Sigmoid colon (tissue), 6 donors: ENCODE measurements at regions not wholly inside any gene's neighbourhood (a gene's known extent, or its start where the extent isn't known, plus 50 kb on each side); places are given as distances from the start of the nearest gene placed in this dataset.

Experiments used
- DNase-seq: peaks from one replicate; pipeline ENCODE4 v3.0.0-alpha.2; 2019
- H3K27ac ChIP-seq, 4 donors: fragments of 200-600 bp; sonication (generic); one replicate each; pipeline ENCODE4 v1.5.1; 2016 to 2019; ENCODE audit warnings: mild to moderate bottlenecking in 1 of 4
- H3K27me3 ChIP-seq, 3 donors: fragments of 200-600 bp; sonication (generic); one replicate each; pipeline ENCODE4 v1.5.1; 2019; ENCODE audit warnings: mild to moderate bottlenecking in 1 of 3
- H3K36me3 ChIP-seq, 4 donors: fragments of 200-600 bp; sonication (generic); one replicate each; pipeline ENCODE4 v1.5.1; 2016 to 2019
- H3K4me1 ChIP-seq, 4 donors: fragments of 200-600 bp; sonication (generic); one replicate each; pipeline ENCODE4 v1.5.1; 2017 to 2019
- H3K4me3 ChIP-seq, 4 donors: fragments of 200-600 bp; sonication (generic); one replicate each; pipeline ENCODE4 v1.5.1; 2017 to 2019; ENCODE audit warnings: mild to moderate bottlenecking in 2 of 4, moderate library complexity in 1 of 4
- H3K9me3 ChIP-seq, 4 donors: fragments of 200-600 bp in 3 of 4; sonication (generic) in 3 of 4; one replicate each; pipeline versions ENCODE4 v1.5.1 to v1.6.1; 2013 to 2019
- CTCF ChIP-seq, 4 experiments: fragments of 450-650 bp in 3 of 4; fragments of 200-600 bp in 1 of 4; IDR thresholded peaks; one replicate each; pipeline ENCODE4 v1.5.1; 2016 to 2019; ENCODE audit warnings: antibody characterized with exemption in 4 of 4, mild to moderate bottlenecking in 3 of 4, moderate library complexity in 2 of 4
- EP300 ChIP-seq, 4 donors: sonication (generic); formaldehyde crosslinking; IDR thresholded peaks; one replicate each; pipeline ENCODE4 v1.6.1; 2017; ENCODE audit warnings: antibody characterized with exemption in 4 of 4
- POLR2A ChIP-seq, 2 donors: fragments of 450-650 bp; IDR thresholded peaks; one replicate each; pipeline ENCODE4 v1.6.1; 2016; ENCODE audit warnings: antibody characterized with exemption in 2 of 2, mild to moderate bottlenecking in 2 of 2, moderate library complexity in 2 of 2
- POLR2AphosphoS5 ChIP-seq, 4 donors: sonication (generic); formaldehyde crosslinking; IDR thresholded peaks; one replicate each; pipeline ENCODE4 v1.6.1; 2017; ENCODE audit warnings: antibody characterized with exemption in 4 of 4
- WGBS, 2 donors: extraction: QIAGEN DNeasy Blood & Tissue Kit; methylation state at CpG; one replicate each; pipeline ENCODE4 v1.1.7; 2013; 5-methylcytosine and 5-hydroxymethylcytosine counted together
- intact Hi-C: fragments of 100-400 bp; cut with DNase I; formaldehyde crosslinking; loops from one replicate; pipeline ENCODE4 v1.15.1; 2023
- donor health status: healthy with polysubstance abuse.
- donor health status: healthy.

DNA sequence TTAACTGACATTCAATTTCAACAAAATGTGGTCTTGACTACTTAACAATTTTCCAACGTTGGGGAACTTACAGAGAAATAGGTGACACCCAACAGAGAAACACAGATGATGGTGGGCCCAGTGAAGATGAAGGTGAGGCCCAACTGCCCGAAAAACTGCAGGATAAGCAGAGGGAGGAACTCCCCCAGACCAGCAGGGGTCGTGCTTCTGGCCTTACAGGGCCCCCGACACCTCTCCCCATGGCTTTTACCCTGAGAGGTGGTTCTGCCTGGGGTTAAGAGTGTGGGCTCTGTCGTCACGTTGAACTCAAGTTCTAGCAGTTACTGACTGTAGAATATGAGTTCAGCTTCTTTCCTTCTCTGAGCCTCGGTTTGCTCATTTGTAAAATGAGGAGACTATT, 119.5 kb upstream of the SMIM21 start:
- WGBS, 2 donors = 76 to 81% methylated on average over 7 of the region's 7 CpGs
- intact Hi-C loops = no loop called here
- no peaks in the 10 kb centered on the region for H3K27me3 ChIP-seq
- H3K27ac ChIP-seq = no peak overlapping the region
- DNase-seq = no peak
- H3K4me1 ChIP-seq = peaks cover 0 to 16% (median 12%) of the 10 kb centered on the region in 4 donors
- no peaks in the 10 kb centered on the region for H3K36me3 ChIP-seq
- H3K4me3 ChIP-seq = no peak overlapping the region
- no peaks in the 10 kb centered on the region for H3K9me3 ChIP-seq
- no peak for TF ChIP-seq POLR2A (IDR thresholded peaks at IDR 0.05)

GRCh38 chr18:75545189-75545588, 117.7 kb upstream of the SMIM21 start:
- Histone ChIP-seq H3K36me3 (no peaks in the 10 kb centered on the region), H3K27me3 (no peaks in the 10 kb centered on the region), H3K4me3 (peak overlapping the region in 1 of 4 donors; percentile 13), H3K27ac (peak overlapping the region in 3 of 4 donors; percentile 45 to 54 (median 49)), H3K9me3 (no peaks in the 10 kb centered on the region), H3K4me1 (peaks cover 0 to 16% (median 12%) of the 10 kb centered on the region in 4 donors)
- DNase-seq = no peak
- peak; percentile 43 to 82 (median 66) for TF ChIP-seq POLR2AphosphoS5 (IDR thresholded peaks at IDR 0.05)
- no peak for TF ChIP-seq EP300 (IDR thresholded peaks at IDR 0.05)
- no peak for TF ChIP-seq POLR2A (IDR thresholded peaks at IDR 0.05)
- no peak for TF ChIP-seq CTCF (IDR thresholded peaks at IDR 0.05)
- intact Hi-C loops = no loop called here
- 72 to 89% methylated on average over 6 of the region's 6 CpGs for WGBS, 2 donors

- H3K4me3 ChIP-seq = no peak overlapping the region
- H3K36me3 ChIP-seq = no peaks in the 10 kb centered on the region
- H3K9me3 ChIP-seq = no peaks in the 10 kb centered on the region
- no peak for DNase-seq
- no peak for TF ChIP-seq POLR2AphosphoS5 (IDR thresholded peaks at IDR 0.05)
- TF ChIP-seq CTCF (IDR thresholded peaks at IDR 0.05) = no peak
- no peak for TF ChIP-seq EP300 (IDR thresholded peaks at IDR 0.05)
- TF ChIP-seq POLR2A (IDR thresholded peaks at IDR 0.05) = no peak
- intact Hi-C loops = no loop called here
- H3K4me1 ChIP-seq = peaks cover 0 to 16% (median 12%) of the 10 kb centered on the region in 4 donors
- WGBS, 2 donors = 74 to 85% methylated on average over 5 of the region's 5 CpGs
- peak overlapping the region in 2 of 4 donors; percentile 45 to 54 for H3K27ac ChIP-seq
- no peaks in the 10 kb centered on the region for H3K27me3 ChIP-seq
Measured at GRCh38 chr18:75544496-75544895, 117.0 kb upstream of the SMIM21 start.

- no peak overlapping the region for H3K4me3 ChIP-seq
- H3K4me1 ChIP-seq = peaks cover 0 to 16% (median 12%) of the 10 kb centered on the region in 4 donors
- H3K27me3 ChIP-seq = no peaks in the 10 kb centered on the region
- intact Hi-C loops = no loop called here
- no peak overlapping the region for H3K27ac ChIP-seq
- WGBS, 2 donors = 92% methylated on average over 10 of the region's 10 CpGs
- H3K9me3 ChIP-seq = no peaks in the 10 kb centered on the region
- no peaks in the 10 kb centered on the region for H3K36me3 ChIP-seq
- no peak for DNase-seq
- TF ChIP-seq POLR2AphosphoS5 (IDR thresholded peaks at IDR 0.05) = no peak
- no peak for TF ChIP-seq EP300 (IDR thresholded peaks at IDR 0.05)
- no peak for TF ChIP-seq CTCF (IDR thresholded peaks at IDR 0.05)
- no peak for TF ChIP-seq POLR2A (IDR thresholded peaks at IDR 0.05)
Measured at GRCh38 chr18:75544051-75544481, 116.6 kb upstream of the SMIM21 start.

DNA sequence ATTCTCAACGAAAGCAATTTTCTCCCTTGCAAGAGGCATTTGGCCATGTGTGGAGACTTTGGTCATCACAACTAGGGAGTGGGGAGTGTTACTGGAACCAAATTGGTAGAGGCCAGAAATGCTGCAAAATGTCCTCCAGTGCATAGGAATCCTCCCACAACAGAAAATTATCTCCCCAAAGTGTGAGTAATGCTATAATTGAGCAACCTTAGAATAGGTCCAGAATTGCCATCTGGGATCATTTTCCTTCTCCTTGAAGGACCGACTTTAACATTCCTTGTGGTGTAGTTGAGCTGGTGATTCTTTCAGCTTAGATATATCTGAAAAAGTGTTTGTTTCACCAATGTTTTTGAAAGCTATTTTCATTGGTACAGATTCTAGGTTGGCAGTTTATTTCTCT, 111.2 kb upstream of the SMIM21 start:
- WGBS, 2 donors = 93 to 95% methylated on average over 2 of the region's 2 CpGs
- Histone ChIP-seq H3K27ac (no peak overlapping the region), H3K4me3 (no peak overlapping the region), H3K9me3 (no peaks in the 10 kb centered on the region), H3K36me3 (no peaks in the 10 kb centered on the region), H3K4me1 (no peaks in the 10 kb centered on the region), H3K27me3 (no peaks in the 10 kb centered on the region)
- no peak for DNase-seq
- intact Hi-C loops = no loop called here
- TF ChIP-seq POLR2A (IDR thresholded peaks at IDR 0.05) (no peak), EP300 (IDR thresholded peaks at IDR 0.05) (no peak), CTCF (IDR thresholded peaks at IDR 0.05) (no peak), POLR2AphosphoS5 (IDR thresholded peaks at IDR 0.05) (no peak)
